ENCODE measurements at regions not wholly inside any gene's neighbourhood (a gene's known extent, or its start where the extent isn't known, plus 50 kb on each side); places are given as distances from the start of the nearest gene placed in this dataset.

GRCh38 chr16:87201052-87201451, 116.1 kb downstream of the C16orf95 start:
- H3K4me3 ChIP-seq (ENCODE audit: low read depth, low read length): no peak overlapping the region
- ChIA-PET CTCF (interaction anchor here (0.6 to 3.6 kb wide), 3 partner anchors 17 to 78 kb away, joined by 3 to 21 read pairs (median 6); no protein-coding TSS in a partner anchor), POLR2A (no interaction called here)
- H3K4me1 ChIP-seq (ENCODE audit: control insufficient read depth, insufficient read depth, low read length): no peaks in the 10 kb centered on the region
- TF ChIP-seq HIC1 (tag by site-specific recombination; IDR thresholded peaks at IDR 0.05) (no peak), ZNF302 (tag by site-specific recombination; IDR thresholded peaks at IDR 0.05; ENCODE audit: low read depth) (no peak), ZNF830 (tag by site-specific recombination; IDR thresholded peaks at IDR 0.05; ENCODE audit: low read depth) (no peak), ZNF214 (tag by site-specific recombination; IDR thresholded peaks at IDR 0.05; ENCODE audit: borderline replicate concordance) (no peak), ZNF140 (tag by site-specific recombination; IDR thresholded peaks at IDR 0.05) (no peak), MZF1 (tag by site-specific recombination; IDR thresholded peaks at IDR 0.05; ENCODE audit: borderline replicate concordance) (no peak), ZNF132 (tag by site-specific recombination; IDR thresholded peaks at IDR 0.05; ENCODE audit: borderline replicate concordance) (no peak), ZNF362 (tag by site-specific recombination; IDR thresholded peaks at IDR 0.05) (peak; percentile 23; the same call in 1 of the 2 replicates), ZNF791 (tag by site-specific recombination; IDR thresholded peaks at IDR 0.05) (no peak), SCRT1 (tag by site-specific recombination; IDR thresholded peaks at IDR 0.05; ENCODE audit: borderline replicate concordance) (no peak), ZNF146 (tag by site-specific recombination; IDR thresholded peaks at IDR 0.05) (0 out of 2 replicates have a peak, but pooled peaks have one; percentile 17), ZNF629 (tag by site-specific recombination; IDR thresholded peaks at IDR 0.05) (peak; percentile 41; the same call in 1 of the 2 replicates), WT1 (tag by site-specific recombination; IDR thresholded peaks at IDR 0.05) (no peak), ZNF239 (tag by site-specific recombination; IDR thresholded peaks at IDR 0.05) (no peak), ZNF654 (tag by site-specific recombination; IDR thresholded peaks at IDR 0.05; ENCODE audit: low read depth) (no peak), PRDM1 (tag by site-specific recombination; IDR thresholded peaks at IDR 0.05) (no peak), ZNF426 (tag by site-specific recombination; IDR thresholded peaks at IDR 0.05) (no peak), SCRT2 (tag by site-specific recombination; IDR thresholded peaks at IDR 0.05) (no peak), ZNF114 (tag by site-specific recombination; IDR thresholded peaks at IDR 0.05) (no peak), BCL11B (tag by site-specific recombination; IDR thresholded peaks at IDR 0.05; ENCODE audit: low read depth) (no peak), ZNF580 (tag by site-specific recombination; IDR thresholded peaks at IDR 0.05) (no peak)
- H3K9me3 ChIP-seq (ENCODE audit: control insufficient read depth, insufficient read depth, low read depth, low read length): no peaks in the 10 kb centered on the region
- no peak overlapping the region for H3K27ac ChIP-seq (ENCODE audit: extremely low read depth, low read depth, low read length)
- no peaks in the 10 kb centered on the region for H3K36me3 ChIP-seq (ENCODE audit: control insufficient read depth in 2 of 2, insufficient read depth in 1 of 2, low read length in 2 of 2)

- Histone ChIP-seq H3K9me3 (ENCODE audit: control insufficient read depth, insufficient read depth, low read depth, low read length) (no peaks in the 10 kb centered on the region), H3K27ac (ENCODE audit: extremely low read depth, low read depth, low read length) (no peak overlapping the region), H3K4me1 (ENCODE audit: control insufficient read depth, insufficient read depth, low read length) (no peaks in the 10 kb centered on the region), H3K36me3 (ENCODE audit: control insufficient read depth in 2 of 2, insufficient read depth in 1 of 2, low read length in 2 of 2) (no peaks in the 10 kb centered on the region), H3K4me3 (ENCODE audit: low read depth, low read length) (no peak overlapping the region)
- ChIA-PET CTCF (interaction anchor here (0.5 to 3.6 kb wide), 13 partner anchors 8 to 565 kb away, joined by 3 to 21 read pairs (median 3); no protein-coding TSS in a partner anchor), POLR2A (no interaction called here)
- TF ChIP-seq ZNF169 (tag by site-specific recombination; IDR thresholded peaks at IDR 0.05) (no peak), GLIS2 (tag by site-specific recombination; IDR thresholded peaks at IDR 0.05) (no peak), ZNF433 (tag by site-specific recombination; IDR thresholded peaks at IDR 0.05; ENCODE audit: low read depth) (no peak), ZFP3 (tag by site-specific recombination; IDR thresholded peaks at IDR 0.05; ENCODE audit: low read depth) (no peak), ZBTB20 (tag by site-specific recombination; IDR thresholded peaks at IDR 0.05) (no peak), ZNF10 (tag by site-specific recombination; IDR thresholded peaks at IDR 0.05) (no peak), ZNF777 (tag by site-specific recombination; IDR thresholded peaks at IDR 0.05; ENCODE audit: borderline replicate concordance) (no peak), ZNF341 (tag by site-specific recombination; IDR thresholded peaks at IDR 0.05; ENCODE audit: low read depth) (no peak), ZNF768 (tag by site-specific recombination; IDR thresholded peaks at IDR 0.05) (no peak), PATZ1 (tag by site-specific recombination; IDR thresholded peaks at IDR 0.05) (no peak), ZBTB21 (tag by site-specific recombination; IDR thresholded peaks at IDR 0.05) (no peak)
Observed at GRCh38 chr16:87201790-87202189, 115.4 kb downstream of the C16orf95 start.
